ENCODE measurements at regions not wholly inside any gene's neighbourhood (a gene's known extent, or its start where the extent isn't known, plus 50 kb on each side); places are given as distances from the start of the nearest gene placed in this dataset.

DNA sequence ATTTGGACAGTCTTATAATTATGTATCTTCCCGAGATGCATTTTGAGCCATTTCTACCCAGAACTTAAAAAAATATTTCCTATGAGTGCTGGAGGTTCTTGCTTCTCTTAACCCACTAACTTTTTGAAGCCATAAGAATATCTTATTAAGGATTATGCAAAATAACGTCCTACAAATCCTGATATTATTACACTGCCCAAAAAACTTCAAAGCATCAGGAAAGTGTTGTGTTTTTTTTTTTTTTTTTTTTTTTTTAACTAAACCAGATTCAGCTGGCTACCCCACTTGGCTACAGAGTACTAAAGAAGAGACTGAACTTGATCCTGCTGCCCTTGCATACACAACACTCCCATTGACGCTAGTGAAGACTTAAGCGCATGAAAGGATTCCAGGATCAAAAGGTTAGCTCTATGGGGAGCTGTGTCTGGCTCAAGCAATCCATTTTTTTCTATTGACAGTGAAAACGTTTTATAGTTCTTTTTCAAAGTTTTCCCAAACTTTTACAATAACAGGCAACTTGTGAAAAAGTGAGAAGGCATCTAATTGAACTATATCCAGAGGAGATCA is 141.4 kb downstream of the KCNRG start:
- no peak for DNase-seq (ENCODE audit: low read depth in 2 of 2)
- H3K79me2 ChIP-seq (ENCODE audit: control insufficient read depth, insufficient read depth, low read length) = no peaks in the 10 kb centered on the region
- H4K20me1 ChIP-seq (ENCODE audit: control insufficient read depth, extremely low read depth, insufficient read depth, low read length) = no peaks in the 10 kb centered on the region
- no peaks in the 10 kb centered on the region for H3K9me3 ChIP-seq (ENCODE audit: control insufficient read depth, insufficient read depth, low read depth, low read length)
- H3K36me3 ChIP-seq (ENCODE audit: control insufficient read depth, insufficient read depth, low read length) = no peaks in the 10 kb centered on the region
- H3K4me2 ChIP-seq (ENCODE audit: extremely low read depth, insufficient read depth, low read length) = no peak overlapping the region
- no peak overlapping the region for H2AFZ ChIP-seq (ENCODE audit: low read length)
- H3K4me1 ChIP-seq (ENCODE audit: control insufficient read depth, extremely low read depth, insufficient read depth, low read length) = no peaks in the 10 kb centered on the region
- no peak for TF ChIP-seq EZH2 (IDR thresholded peaks at IDR 0.05; ENCODE audit: low read length, missing control alignments)
- TF ChIP-seq, protein P1, sequence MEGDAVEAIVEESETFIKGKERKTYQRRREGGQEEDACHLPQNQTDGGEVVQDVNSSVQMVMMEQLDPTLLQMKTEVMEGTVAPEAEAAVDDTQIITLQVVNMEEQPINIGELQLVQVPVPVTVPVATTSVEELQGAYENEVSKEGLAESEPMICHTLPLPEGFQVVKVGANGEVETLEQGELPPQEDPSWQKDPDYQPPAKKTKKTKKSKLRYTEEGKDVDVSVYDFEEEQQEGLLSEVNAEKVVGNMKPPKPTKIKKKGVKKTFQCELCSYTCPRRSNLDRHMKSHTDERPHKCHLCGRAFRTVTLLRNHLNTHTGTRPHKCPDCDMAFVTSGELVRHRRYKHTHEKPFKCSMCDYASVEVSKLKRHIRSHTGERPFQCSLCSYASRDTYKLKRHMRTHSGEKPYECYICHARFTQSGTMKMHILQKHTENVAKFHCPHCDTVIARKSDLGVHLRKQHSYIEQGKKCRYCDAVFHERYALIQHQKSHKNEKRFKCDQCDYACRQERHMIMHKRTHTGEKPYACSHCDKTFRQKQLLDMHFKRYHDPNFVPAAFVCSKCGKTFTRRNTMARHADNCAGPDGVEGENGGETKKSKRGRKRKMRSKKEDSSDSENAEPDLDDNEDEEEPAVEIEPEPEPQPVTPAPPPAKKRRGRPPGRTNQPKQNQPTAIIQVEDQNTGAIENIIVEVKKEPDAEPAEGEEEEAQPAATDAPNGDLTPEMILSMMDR (conservative IDR thresholded peaks at IDR 0.05 in 1 of 2, IDR thresholded peaks at IDR 0.05 in 1 of 2; ENCODE audit: low read depth in 1 of 2, low read length in 2 of 2) = no peak
- no peak overlapping the region for H3K9ac ChIP-seq (ENCODE audit: insufficient read depth, low read length)
- no peak overlapping the region for H3K27ac ChIP-seq (ENCODE audit: insufficient read depth, low read length)
- H3K27me3 ChIP-seq (ENCODE audit: control insufficient read depth, insufficient read depth, low read length) = no peaks in the 10 kb centered on the region
- no peak overlapping the region for H3K4me3 ChIP-seq (replicated peaks in 1 of 4; ENCODE audit: control extremely low read depth in 1 of 4, insufficient read depth in 1 of 4, low read depth in 3 of 4, low read length in 4 of 4)

DNA sequence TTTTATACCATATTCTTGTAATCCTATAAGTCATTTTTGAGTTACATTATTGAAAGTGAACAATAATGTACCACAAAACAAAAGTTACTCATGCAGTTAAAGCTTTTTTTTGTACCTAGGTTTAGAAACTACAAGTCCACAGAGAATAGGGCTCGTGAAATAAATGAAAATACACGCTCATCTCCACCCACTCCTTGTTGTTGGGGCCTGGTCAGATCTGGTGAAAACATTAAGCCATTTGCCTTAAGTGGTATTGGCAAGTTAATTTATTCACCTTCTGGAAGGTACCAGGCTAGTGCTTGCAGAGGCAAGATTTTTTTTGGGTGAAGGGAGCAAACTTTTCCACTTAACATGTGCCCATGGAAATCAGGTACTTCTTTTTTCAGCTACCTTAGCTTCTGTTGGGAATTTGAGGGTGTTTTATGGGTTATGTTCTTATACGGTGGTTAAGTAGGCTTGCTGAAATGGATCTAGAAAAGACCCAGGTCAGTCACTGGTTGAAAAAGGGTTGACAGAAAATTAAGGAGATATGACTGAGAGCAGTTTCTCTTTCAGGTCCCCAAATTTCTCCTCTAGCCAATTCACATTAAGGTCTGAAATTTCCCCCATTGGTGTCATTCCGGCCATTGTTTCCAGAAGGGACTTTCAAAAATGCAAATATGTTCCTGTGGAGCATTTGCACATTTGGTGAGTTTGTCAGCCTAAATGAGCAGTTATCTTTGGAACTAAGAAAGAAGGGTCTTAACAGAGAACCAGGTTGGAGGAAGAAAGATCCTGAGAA is 143.3 kb downstream of the KCNRG start:
- Histone ChIP-seq H3K9ac (ENCODE audit: insufficient read depth, low read length) (no peak overlapping the region), H3K4me3 (replicated peaks in 1 of 4; ENCODE audit: control extremely low read depth in 1 of 4, insufficient read depth in 1 of 4, low read depth in 3 of 4, low read length in 4 of 4) (no peak overlapping the region), H3K36me3 (ENCODE audit: control insufficient read depth, insufficient read depth, low read length) (no peaks in the 10 kb centered on the region), H3K4me1 (ENCODE audit: control insufficient read depth, extremely low read depth, insufficient read depth, low read length) (peaks cover 2% of the 10 kb centered on the region), H3K27me3 (ENCODE audit: control insufficient read depth, insufficient read depth, low read length) (no peaks in the 10 kb centered on the region), H3K4me2 (ENCODE audit: extremely low read depth, insufficient read depth, low read length) (no peak overlapping the region), H3K79me2 (ENCODE audit: control insufficient read depth, insufficient read depth, low read length) (no peaks in the 10 kb centered on the region), H3K27ac (ENCODE audit: insufficient read depth, low read length) (no peak overlapping the region), H2AFZ (ENCODE audit: low read length) (no peak overlapping the region), H4K20me1 (ENCODE audit: control insufficient read depth, extremely low read depth, insufficient read depth, low read length) (no peaks in the 10 kb centered on the region), H3K9me3 (ENCODE audit: control insufficient read depth, insufficient read depth, low read depth, low read length) (no peaks in the 10 kb centered on the region)
- DNase-seq (ENCODE audit: low read depth in 2 of 2) = no peak
- TF ChIP-seq EZH2 (IDR thresholded peaks at IDR 0.05; ENCODE audit: low read length, missing control alignments) = no peak
- TF ChIP-seq, protein P1 (conservative IDR thresholded peaks at IDR 0.05 in 1 of 2, IDR thresholded peaks at IDR 0.05 in 1 of 2; ENCODE audit: low read depth in 1 of 2, low read length in 2 of 2) = no peak

DNA sequence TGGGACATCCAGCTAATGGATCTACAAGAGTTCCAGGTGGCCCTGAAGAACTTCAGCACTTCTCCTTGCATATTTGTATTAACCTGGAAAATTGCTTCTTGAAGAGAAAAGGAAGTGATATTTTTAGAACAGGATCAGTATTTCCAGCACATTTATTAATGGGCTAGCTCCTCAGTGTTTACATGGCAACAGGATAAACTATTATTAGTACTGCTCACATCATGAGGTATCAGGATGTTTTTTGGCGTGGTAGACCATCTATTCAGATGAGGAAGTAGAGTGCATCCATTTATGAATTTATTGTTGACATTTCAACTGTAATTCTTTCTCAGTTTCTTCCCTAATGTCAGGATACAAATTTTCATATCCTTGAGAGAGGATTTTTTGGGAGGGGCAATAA is 144.4 kb downstream of the KCNRG start:
- Histone ChIP-seq H3K36me3 (ENCODE audit: control insufficient read depth, insufficient read depth, low read length) (no peaks in the 10 kb centered on the region), H3K79me2 (ENCODE audit: control insufficient read depth, insufficient read depth, low read length) (no peaks in the 10 kb centered on the region), H2AFZ (ENCODE audit: low read length) (no peak overlapping the region), H3K9me3 (ENCODE audit: control insufficient read depth, insufficient read depth, low read depth, low read length) (no peaks in the 10 kb centered on the region), H3K4me3 (replicated peaks in 1 of 4; ENCODE audit: control extremely low read depth in 1 of 4, insufficient read depth in 1 of 4, low read depth in 3 of 4, low read length in 4 of 4) (no peak overlapping the region), H3K9ac (ENCODE audit: insufficient read depth, low read length) (no peak overlapping the region), H3K4me2 (ENCODE audit: extremely low read depth, insufficient read depth, low read length) (no peak overlapping the region), H4K20me1 (ENCODE audit: control insufficient read depth, extremely low read depth, insufficient read depth, low read length) (no peaks in the 10 kb centered on the region), H3K27ac (ENCODE audit: insufficient read depth, low read length) (no peak overlapping the region), H3K4me1 (ENCODE audit: control insufficient read depth, extremely low read depth, insufficient read depth, low read length) (peaks cover 2% of the 10 kb centered on the region), H3K27me3 (ENCODE audit: control insufficient read depth, insufficient read depth, low read length) (no peaks in the 10 kb centered on the region)
- DNase-seq (ENCODE audit: low read depth in 2 of 2) = no peak
- TF ChIP-seq, protein P1 (conservative IDR thresholded peaks at IDR 0.05 in 1 of 2, IDR thresholded peaks at IDR 0.05 in 1 of 2; ENCODE audit: low read depth in 1 of 2, low read length in 2 of 2) = no peak
- TF ChIP-seq EZH2 (IDR thresholded peaks at IDR 0.05; ENCODE audit: low read length, missing control alignments) = no peak

All from fibroblast of lung (primary cell).